Nephron (organoid): ENCODE measurements at regions not wholly inside any gene's neighbourhood (a gene's known extent, or its start where the extent isn't known, plus 50 kb on each side); places are given as distances from the start of the nearest gene placed in this dataset.

Experiments
- H3K27ac Mint-ChIP-seq, 3 experiments: 2 replicates each; pipeline ENCODE4 v1.8.0; 2020; ENCODE audit warnings: mixed read lengths in 3 of 3, mild to moderate bottlenecking in 2 of 3, moderate library complexity in 1 of 3
- H3K27me3 Mint-ChIP-seq: 2 replicates; pipeline ENCODE4 v1.8.0; 2021; ENCODE audit warnings: low read depth, mild to moderate bottlenecking, moderate library complexity, mixed read lengths
- H3K36me3 Mint-ChIP-seq: 2 replicates; pipeline ENCODE4 v1.8.0; 2020; ENCODE audit warnings: low read depth, mixed read lengths
- H3K4me1 Mint-ChIP-seq: 2 replicates; pipeline ENCODE4 v1.8.0; 2020; ENCODE audit warnings: mixed read lengths
- H3K4me3 Mint-ChIP-seq, 3 experiments: 2 replicates each; pipeline ENCODE4 v1.8.0; 2020; ENCODE audit warnings: mild to moderate bottlenecking in 3 of 3, mixed read lengths in 3 of 3, moderate library complexity in 2 of 3
- H3K9me3 Mint-ChIP-seq: 2 replicates; pipeline ENCODE4 v1.8.0; 2020; ENCODE audit warnings: mixed read lengths
- TF ChIP-seq, protein P1 (sequence below), 3 experiments: fragments of 200-600 bp; sonication (generic); IDR thresholded peaks; one replicate each; pipeline ENCODE4 v1.5.0; 2021; ENCODE audit warnings: antibody characterized with exemption in 3 of 3; ENCODE audit not compliant: unreplicated experiment in 3 of 3

DNA sequence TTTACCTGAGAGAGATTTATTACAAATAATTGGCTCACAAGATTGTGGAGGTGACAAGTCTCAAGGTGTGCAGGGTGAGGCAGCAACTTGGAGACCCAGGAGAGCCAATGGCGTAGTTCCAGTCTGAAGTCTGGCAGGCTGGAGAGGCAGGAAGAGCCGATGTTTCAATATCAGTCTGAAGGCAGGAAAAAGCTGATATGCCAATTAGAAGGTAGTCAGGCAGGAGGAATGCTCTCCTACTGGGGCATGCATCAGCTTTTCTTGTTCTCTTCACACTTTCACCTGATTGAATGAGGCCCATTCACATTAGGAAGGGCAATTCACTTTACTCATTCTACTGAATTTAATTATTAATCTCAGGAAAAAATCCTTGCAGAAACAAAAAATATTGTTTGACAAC lies 1351.7 kb upstream of the ADGRL3 start:
- TF ChIP-seq, protein P1, sequence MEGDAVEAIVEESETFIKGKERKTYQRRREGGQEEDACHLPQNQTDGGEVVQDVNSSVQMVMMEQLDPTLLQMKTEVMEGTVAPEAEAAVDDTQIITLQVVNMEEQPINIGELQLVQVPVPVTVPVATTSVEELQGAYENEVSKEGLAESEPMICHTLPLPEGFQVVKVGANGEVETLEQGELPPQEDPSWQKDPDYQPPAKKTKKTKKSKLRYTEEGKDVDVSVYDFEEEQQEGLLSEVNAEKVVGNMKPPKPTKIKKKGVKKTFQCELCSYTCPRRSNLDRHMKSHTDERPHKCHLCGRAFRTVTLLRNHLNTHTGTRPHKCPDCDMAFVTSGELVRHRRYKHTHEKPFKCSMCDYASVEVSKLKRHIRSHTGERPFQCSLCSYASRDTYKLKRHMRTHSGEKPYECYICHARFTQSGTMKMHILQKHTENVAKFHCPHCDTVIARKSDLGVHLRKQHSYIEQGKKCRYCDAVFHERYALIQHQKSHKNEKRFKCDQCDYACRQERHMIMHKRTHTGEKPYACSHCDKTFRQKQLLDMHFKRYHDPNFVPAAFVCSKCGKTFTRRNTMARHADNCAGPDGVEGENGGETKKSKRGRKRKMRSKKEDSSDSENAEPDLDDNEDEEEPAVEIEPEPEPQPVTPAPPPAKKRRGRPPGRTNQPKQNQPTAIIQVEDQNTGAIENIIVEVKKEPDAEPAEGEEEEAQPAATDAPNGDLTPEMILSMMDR (IDR thresholded peaks at IDR 0.05; ENCODE audit: unreplicated experiment in 3 of 3), result no peak
- H3K27ac Mint-ChIP-seq, result no peak overlapping the region

DNA sequence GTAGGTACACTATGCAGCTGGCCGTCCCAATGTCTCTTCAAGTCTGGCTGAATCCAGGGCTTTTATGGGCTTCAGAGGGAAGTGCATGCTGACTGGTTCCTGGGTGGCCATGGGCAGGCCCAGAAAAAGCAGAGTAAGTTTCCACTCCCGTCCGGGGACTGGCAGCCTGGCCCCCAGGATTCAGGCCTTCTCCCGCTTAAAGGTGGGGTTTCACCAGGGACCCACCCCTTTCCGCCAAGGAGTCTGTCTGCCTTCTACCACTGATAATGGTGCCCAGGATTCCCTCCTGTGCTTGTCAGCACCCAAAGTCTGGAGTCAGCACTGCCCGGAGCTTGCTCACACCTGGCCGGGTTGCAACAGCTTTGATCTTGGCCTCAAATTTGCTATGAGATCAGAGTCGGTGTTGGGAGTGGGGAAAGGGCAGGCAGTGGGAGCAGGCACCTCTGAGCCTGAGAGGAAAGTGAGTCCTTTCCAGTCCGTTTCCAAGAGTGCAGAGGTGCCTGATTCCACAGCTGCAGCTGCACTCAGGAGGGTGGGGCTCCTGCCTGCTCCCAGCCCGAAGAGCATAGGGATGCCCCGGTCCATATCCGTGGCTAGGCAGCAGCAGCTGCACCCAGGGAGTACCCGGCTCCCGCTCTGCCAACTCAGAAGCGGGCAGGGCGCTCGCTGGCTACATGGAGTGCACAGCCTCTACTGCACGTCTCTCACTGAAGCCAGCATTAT lies 1344.3 kb upstream of the ADGRL3 start:
- Mint-ChIP-seq H3K27me3 (no peaks in the 10 kb centered on the region), H3K4me3 (no peak overlapping the region), H3K4me1 (no peaks in the 10 kb centered on the region), H3K36me3 (no peaks in the 10 kb centered on the region), H3K9me3 (no peaks in the 10 kb centered on the region), H3K27ac (no peak overlapping the region)
- TF ChIP-seq, protein P1 (IDR thresholded peaks at IDR 0.05; ENCODE audit: unreplicated experiment in 3 of 3), result no peak

More for the DNA sequence above, 1351.7 kb upstream of the ADGRL3 start:
- Mint-ChIP-seq H3K4me3 (no peak overlapping the region), H3K36me3 (no peaks in the 10 kb centered on the region), H3K27me3 (no peaks in the 10 kb centered on the region), H3K9me3 (peaks cover 20% of the 10 kb centered on the region), H3K4me1 (no peaks in the 10 kb centered on the region)

DNA sequence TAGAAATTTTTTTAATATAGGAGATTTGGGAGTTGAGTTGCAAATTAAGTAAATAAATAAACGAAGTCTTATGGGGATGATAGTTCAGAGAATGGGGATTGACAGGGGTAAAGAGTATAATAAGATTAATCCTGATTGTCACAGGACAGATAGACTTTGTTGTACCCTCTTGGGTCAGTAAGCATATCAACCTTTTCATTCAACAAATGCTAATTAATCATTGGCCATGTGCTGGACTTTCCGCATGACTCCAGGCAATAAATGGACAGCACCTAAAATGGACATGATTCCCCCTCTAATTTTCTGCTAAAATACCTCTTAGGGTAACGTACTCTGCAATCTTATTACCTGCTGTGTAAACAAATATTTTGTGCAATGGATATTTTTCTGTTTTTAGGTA lies 1331.1 kb upstream of the ADGRL3 start:
- Mint-ChIP-seq H3K4me1 (no peaks in the 10 kb centered on the region), H3K36me3 (no peaks in the 10 kb centered on the region), H3K4me3 (no peak overlapping the region), H3K27ac (no peak overlapping the region), H3K27me3 (no peaks in the 10 kb centered on the region), H3K9me3 (no peaks in the 10 kb centered on the region)
- TF ChIP-seq, protein P1 (IDR thresholded peaks at IDR 0.05; ENCODE audit: unreplicated experiment in 3 of 3), result no peak

DNA sequence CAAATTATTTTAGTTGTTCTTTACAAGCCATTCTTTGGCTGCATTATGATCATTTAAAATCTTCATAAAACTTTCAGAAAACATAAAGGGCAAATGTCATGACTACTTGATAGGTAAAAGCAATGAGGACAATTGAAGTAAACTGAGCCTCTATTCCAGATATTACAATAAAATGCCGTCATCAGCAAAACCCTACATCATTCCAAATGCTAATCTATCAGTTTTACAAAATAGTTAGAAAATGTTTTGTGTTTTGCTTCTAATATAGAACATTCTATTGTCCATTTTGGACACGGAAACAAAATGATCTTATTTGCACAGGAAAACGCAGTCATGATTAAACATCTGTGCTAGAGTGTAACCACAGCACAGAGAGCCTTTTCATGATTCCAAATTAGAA lies 1330.6 kb upstream of the ADGRL3 start:
- H3K27me3 Mint-ChIP-seq, result no peaks in the 10 kb centered on the region
- no peaks in the 10 kb centered on the region for H3K9me3 Mint-ChIP-seq
- H3K27ac Mint-ChIP-seq, result no peak overlapping the region
- no peaks in the 10 kb centered on the region for H3K4me1 Mint-ChIP-seq
- TF ChIP-seq, protein P1 (IDR thresholded peaks at IDR 0.05; ENCODE audit: unreplicated experiment in 3 of 3), result no peak
- H3K4me3 Mint-ChIP-seq, result no peak overlapping the region
- no peaks in the 10 kb centered on the region for H3K36me3 Mint-ChIP-seq

DNA sequence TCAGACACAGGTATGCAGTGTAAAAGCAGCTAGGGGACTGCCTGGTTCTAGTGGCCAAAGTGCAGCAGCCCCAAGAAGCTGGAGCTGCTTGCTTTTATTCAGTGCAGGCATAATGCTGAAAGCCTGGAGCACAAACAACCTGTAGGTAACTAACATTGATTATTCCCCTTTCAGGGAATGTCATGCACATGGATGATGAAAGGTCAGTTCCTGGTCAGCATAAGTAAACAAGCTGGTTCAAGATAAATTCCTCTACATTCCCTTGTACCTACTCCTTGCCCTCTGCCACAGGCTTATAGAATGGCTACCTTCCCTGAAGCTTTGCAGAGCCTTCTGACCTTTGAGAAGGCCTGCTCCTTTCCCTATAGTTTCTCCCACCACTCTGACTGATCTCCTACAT lies 1318.5 kb upstream of the ADGRL3 start:
- Mint-ChIP-seq H3K9me3 (no peaks in the 10 kb centered on the region), H3K36me3 (no peaks in the 10 kb centered on the region), H3K4me1 (no peaks in the 10 kb centered on the region), H3K27ac (no peak overlapping the region), H3K27me3 (no peaks in the 10 kb centered on the region), H3K4me3 (no peak overlapping the region)
- TF ChIP-seq, protein P1 (IDR thresholded peaks at IDR 0.05; ENCODE audit: unreplicated experiment in 3 of 3), result no peak

DNA sequence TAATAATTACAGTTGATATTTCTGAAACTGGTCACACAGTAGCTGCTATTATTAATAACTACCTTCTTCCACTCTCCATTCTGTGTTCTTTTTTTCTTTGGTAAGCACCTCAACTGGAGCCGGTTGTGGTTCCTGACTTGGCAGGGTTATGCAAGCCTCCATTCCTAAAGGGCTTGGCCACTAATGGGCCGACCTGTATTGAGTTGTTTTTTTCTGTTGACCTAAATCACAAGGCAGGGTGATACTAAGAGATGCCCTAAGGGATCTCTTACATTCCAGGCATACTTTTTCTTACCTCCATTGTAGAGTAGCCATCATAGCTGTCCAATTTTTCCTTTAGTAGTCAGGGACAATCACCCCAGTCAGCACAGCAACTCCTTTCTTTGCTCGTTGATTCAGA lies 1295.8 kb upstream of the ADGRL3 start:
- Mint-ChIP-seq H3K9me3 (no peaks in the 10 kb centered on the region), H3K4me3 (no peak overlapping the region), H3K4me1 (no peaks in the 10 kb centered on the region), H3K36me3 (no peaks in the 10 kb centered on the region), H3K27ac (no peak overlapping the region), H3K27me3 (no peaks in the 10 kb centered on the region)
- TF ChIP-seq, protein P1 (IDR thresholded peaks at IDR 0.05; ENCODE audit: unreplicated experiment in 3 of 3), result no peak
